Right lobe of liver (tissue), 4 donors: ENCODE measurements at regions not wholly inside any gene's neighbourhood (a gene's known extent, or its start where the extent isn't known, plus 50 kb on each side); places are given as distances from the start of the nearest gene placed in this dataset.

Experiments used
- CTCF ChIP-seq, 4 donors: fragments of 200-600 bp in 3 of 4; fragments of 450-650 bp in 1 of 4; IDR thresholded peaks; one replicate each; pipeline versions ENCODE4 v1.5.1 to v1.8.0; 2016 to 2022; ENCODE audit warnings: antibody characterized with exemption in 4 of 4, mild to moderate bottlenecking in 2 of 4
- POLR2A ChIP-seq: fragments of 450-650 bp; IDR thresholded peaks from one replicate; pipeline ENCODE4 v1.6.1; 2017; ENCODE audit warnings: antibody characterized with exemption, mild to moderate bottlenecking
- donor health status: DM: no; HTN: no; CAD: no.
- donor health status: DM: no; HTN: no; CAD: no.
- donor health status: DM: no; HTN: yes; CAD: no.

- no peak for TF ChIP-seq CTCF (IDR thresholded peaks at IDR 0.05)
- TF ChIP-seq POLR2A, result no peak
Measured at GRCh38 chr3:59559721-59560435, 510.1 kb upstream of the CFAP20DC start.
